DMS79 (cell line): ENCODE measurements at regions not wholly inside any gene's neighbourhood (a gene's known extent, or its start where the extent isn't known, plus 50 kb on each side); places are given as distances from the start of the nearest gene placed in this dataset.
"Not testable (repeated sequence)": the region's sequence is repeated elsewhere in the genome, so short reads cannot be mapped to it uniquely, and the experiment has no call there.

Experiments
- DNase-seq: peaks from one replicate; lab custom pipeline; 2025; lab: John Stamatoyannopoulos, UW

GRCh38 chr18:33854086-33854826 lies 276.2 kb downstream of the ASXL3 start:
- no peak for DNase-seq

DNA sequence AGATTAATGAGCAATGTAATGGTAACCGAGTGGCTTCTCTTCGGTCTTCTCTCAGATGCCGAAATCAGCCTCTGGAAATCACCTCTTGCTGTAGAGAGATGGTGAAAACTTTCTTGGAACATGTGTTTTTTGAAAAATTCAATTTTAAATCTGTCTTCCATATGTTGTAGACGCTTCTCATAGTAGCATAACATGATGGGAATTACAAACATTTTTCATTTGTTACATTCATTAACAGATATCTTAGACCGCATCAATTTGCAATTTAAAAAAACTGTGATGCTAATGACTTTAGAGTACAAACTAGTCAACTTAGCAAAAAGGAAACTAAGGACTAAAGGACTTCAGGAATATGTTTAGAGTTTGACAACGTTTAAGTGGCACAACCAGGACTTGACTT lies 275.2 kb downstream of the ASXL3 start:
- no peak for DNase-seq

DNA sequence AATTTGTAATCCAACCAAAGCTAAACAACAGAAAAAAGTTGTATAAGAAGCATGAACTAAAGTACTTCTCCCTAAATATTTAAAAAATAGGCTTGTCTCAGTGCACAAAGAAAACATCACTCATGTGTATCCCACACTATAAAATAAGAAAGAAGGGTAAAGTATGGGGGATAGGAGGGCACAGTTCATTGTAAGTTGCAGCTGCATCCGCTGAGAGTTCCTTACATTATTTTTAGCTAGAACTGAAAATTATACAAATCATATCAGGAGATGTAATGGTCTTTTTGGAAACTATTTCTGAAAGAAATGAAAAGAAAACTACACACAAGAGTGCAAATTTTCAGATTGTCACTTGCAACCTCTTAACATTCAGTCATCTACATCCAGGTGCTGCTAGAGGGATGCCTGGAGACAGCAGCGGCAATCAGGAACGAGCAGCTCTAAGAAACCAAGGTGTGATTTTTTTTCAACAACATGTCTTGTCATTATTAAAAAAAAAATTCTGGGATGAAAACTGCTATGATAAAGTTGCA lies 273.6 kb downstream of the ASXL3 start:
- DNase-seq = no peak

DNA sequence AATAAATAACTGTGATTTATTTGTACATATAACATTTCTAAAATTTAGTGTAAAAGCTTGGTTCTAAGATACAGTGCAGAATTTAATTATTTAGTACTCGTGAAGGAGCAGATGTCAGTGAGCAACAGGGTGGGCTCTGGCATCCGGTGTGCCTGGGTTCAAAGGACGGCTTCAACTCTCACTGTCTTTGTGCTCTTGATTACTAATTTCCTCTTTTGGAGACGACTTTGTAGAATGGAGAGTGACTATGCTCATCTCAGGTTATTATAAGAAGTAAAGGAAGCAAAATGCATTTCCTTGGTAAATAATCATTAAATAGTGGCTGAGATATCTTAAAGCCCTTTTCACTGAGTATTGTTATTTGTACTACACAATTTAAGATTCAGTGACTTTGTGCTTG lies 271.7 kb downstream of the ASXL3 start:
- no peak for DNase-seq

- DNase-seq = peak; percentile 22
These were observed 266.2 kb downstream of the ASXL3 start for GRCh38 chr18:33844232-33844631.

GRCh38 chr18:33841221-33841967 lies 263.4 kb downstream of the ASXL3 start:
- no peak for DNase-seq

- no peak for DNase-seq
These were observed 262.2 kb downstream of the ASXL3 start for GRCh38 chr18:33840212-33840593.

DNA sequence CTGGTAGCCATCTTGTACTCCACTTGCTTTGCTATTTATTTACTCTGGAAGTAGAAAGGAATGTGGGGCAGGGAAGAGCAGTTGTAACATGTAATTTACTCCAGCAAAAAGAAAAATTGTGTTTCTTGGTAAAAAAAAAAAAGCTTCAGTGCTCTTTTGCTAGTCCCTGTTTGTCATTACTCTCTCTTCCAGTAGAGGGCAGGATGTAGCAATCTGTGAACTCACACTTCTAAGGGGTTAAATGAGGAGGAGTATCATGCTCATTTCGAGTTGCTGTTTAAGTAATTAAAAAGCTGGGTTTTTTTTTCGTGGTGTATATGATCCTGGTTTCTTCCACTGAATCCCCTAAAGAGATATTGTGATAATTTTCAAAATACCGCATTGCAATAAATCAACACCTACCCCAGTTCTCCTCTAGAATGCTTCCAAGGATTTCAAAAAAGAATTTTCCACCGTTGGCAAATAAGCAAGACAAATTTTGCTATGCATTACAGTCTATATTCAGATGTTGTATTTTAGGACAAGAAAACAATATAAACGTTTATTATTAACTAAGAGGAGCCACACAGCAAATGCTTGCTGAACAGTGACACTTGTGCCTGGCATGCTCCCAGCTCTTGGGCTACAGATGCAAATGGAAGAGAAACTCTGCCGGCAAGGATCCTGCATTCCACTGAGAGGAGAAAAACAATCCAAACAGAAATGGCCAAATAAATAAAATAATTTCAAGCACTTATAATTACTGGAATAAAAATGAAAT lies 261.6 kb downstream of the ASXL3 start:
- DNase-seq = no peak

DNA sequence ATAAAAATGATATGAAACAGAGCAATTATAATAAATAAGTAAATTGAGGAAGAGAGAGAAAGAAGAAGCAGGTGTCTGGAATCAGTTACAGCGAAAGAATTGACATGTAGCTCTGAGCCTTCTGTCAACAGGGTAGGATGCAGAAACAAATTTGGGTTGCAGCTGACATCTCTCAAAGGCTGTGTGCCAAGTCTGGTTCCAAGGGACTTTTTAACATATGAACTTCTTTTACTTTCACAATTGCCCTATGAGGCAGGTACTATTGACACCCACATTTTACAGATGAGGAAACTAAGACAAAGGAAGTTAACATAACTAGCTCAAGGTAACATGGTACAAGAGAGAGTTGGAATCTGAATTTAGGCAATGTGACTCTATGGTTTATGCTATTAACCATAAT lies 260.0 kb downstream of the ASXL3 start:
- DNase-seq = no peak

- DNase-seq = no peak
These were observed 259.2 kb downstream of the ASXL3 start for GRCh38 chr18:33837191-33837590.

DNA sequence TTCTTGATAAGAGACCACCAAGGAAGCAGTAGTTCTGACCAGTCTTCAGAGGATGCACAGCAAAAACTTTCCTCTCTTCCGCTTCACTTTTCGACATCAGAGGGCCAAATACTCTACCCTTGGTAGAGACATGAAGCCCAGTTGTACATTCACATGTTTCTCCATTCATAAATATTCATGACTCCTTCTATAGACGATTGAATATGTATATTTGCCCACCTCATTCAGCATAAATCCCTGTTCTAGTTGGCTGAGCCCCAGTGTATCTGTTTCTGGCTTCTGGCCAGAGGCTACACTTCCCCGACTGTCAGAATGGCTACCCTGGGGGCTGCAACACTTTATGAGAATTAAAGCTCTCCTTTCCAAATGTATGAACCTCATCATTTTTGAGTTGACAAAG lies 258.5 kb downstream of the ASXL3 start:
- DNase-seq = no peak

- DNase-seq = no peak
These were observed 257.4 kb downstream of the ASXL3 start for GRCh38 chr18:33835419-33835818.

- no peak for DNase-seq
These were observed 255.8 kb downstream of the ASXL3 start for GRCh38 chr18:33833842-33834241.

- DNase-seq = no peak
These were observed 253.4 kb downstream of the ASXL3 start for GRCh38 chr18:33831424-33831823.

GRCh38 chr18:33830213-33830612 lies 252.2 kb downstream of the ASXL3 start:
- DNase-seq = no peak

GRCh38 chr18:33828949-33829348 lies 250.9 kb downstream of the ASXL3 start:
- DNase-seq = no peak

DNA sequence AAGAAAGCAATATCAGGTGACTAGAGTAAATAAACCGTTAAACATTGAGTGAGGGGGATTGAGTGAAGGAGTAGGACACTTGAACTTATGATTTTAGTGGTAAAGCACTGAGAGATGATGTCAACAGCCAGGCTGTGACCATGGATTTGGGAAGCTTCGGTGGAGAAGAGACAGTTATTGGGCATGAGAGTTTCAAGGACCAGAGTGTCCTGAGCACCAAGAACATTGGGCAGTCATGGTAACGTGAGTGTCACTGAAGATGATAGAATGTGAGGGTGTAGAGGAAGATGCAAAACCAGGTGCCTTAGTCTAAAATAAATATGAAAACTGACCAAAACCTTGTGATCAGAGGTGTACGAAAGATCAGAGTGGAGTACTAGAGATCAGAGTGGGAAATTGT lies 248.1 kb downstream of the ASXL3 start:
- no peak for DNase-seq

- no peak for DNase-seq
These were observed 243.5 kb downstream of the ASXL3 start for GRCh38 chr18:33821503-33821902.

- DNase-seq = no peak
These were observed 242.7 kb downstream of the ASXL3 start for GRCh38 chr18:33820517-33821371.

DNA sequence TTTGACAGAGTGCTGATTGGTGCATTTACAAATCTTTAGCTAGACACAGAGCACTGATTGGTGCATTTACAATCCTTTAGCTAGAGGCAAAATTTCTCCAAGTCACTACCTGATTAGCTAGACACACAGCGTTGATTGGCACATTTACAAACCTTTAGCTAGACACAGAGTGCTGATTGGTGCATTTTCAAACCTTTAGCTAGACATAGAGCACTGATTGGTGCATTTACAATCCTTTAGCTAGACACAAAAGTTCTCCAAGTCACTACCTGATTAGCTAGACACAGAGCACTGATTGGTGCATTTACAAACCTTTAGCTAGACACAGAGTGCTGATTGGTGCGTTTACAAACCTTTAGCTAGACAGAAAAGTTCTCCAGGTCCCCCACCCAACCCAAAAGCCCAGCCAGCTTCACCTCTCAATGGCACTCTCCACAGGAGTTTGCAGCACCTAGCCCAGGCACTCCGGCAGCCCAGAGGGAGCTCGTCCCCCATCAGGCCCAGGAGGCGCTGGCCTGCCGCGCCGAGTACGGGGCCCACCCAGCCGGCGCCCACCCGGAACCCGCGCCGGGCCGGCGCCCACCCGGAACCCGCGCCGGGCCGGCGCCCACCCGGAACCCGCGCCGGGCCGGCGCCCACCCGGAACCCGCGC lies 241.8 kb downstream of the ASXL3 start:
- DNase-seq = not testable (repeated sequence)

DNA sequence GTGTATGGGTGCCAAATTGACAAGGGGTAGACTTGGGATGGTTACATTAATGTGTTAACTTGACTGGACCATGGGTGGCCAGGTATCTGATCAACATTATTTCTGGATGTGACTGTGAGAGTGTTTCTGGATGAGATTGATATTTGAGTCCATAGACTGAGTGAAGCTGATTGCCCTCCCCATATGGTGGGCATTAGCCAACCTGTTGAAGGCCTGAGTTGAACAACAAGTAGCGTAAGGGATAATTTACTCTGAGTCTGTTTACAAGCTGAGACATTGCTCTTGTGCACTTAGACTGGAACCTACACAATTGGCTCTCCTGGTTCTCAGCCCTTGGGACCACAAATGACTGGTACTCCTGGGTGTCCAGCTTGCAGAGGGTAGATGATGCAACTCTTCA lies 240.1 kb downstream of the ASXL3 start:
- no peak for DNase-seq
